ENCODE measurements at regions not wholly inside any gene's neighbourhood (a gene's known extent, or its start where the extent isn't known, plus 50 kb on each side); places are given as distances from the start of the nearest gene placed in this dataset.

- no peak for DNase-seq (ENCODE audit: low read depth in 3 of 3)
Measured at GRCh38 chr13:103288114-103288513, 221.9 kb upstream of the SLC10A2 start.

GRCh38 chr13:103287659-103288058 lies 221.4 kb upstream of the SLC10A2 start:
- no peak for DNase-seq (ENCODE audit: low read depth in 3 of 3)

- no peak for DNase-seq (ENCODE audit: low read depth in 3 of 3)
Measured at GRCh38 chr13:103284466-103284865, 218.2 kb upstream of the SLC10A2 start.

- DNase-seq (ENCODE audit: low read depth in 3 of 3), result no peak
Measured at GRCh38 chr13:103283451-103283820, 217.2 kb upstream of the SLC10A2 start.

GRCh38 chr13:103282571-103283450 lies 216.6 kb upstream of the SLC10A2 start:
- DNase-seq (ENCODE audit: low read depth in 3 of 3), result no peak

GRCh38 chr13:103277959-103278694 lies 211.9 kb upstream of the SLC10A2 start:
- no peak for DNase-seq (ENCODE audit: low read depth in 3 of 3)

- no peak for DNase-seq (ENCODE audit: low read depth in 3 of 3)
Measured at GRCh38 chr13:103276775-103277498, 210.7 kb upstream of the SLC10A2 start.

- DNase-seq (ENCODE audit: low read depth in 3 of 3), result no peak
Measured at GRCh38 chr13:103275722-103276121, 209.5 kb upstream of the SLC10A2 start.

- no peak for DNase-seq (ENCODE audit: low read depth in 3 of 3)
Measured at GRCh38 chr13:103275081-103275480, 208.9 kb upstream of the SLC10A2 start.

GRCh38 chr13:103273825-103274224 lies 207.6 kb upstream of the SLC10A2 start:
- no peak for DNase-seq (ENCODE audit: low read depth in 3 of 3)

GRCh38 chr13:103272770-103273169 lies 206.6 kb upstream of the SLC10A2 start:
- DNase-seq (ENCODE audit: low read depth in 3 of 3), result no peak

- DNase-seq (ENCODE audit: low read depth in 3 of 3), result no peak
Measured at GRCh38 chr13:103263448-103263847, 197.2 kb upstream of the SLC10A2 start.

GRCh38 chr13:103255587-103256301 lies 189.5 kb upstream of the SLC10A2 start:
- no peak for DNase-seq (ENCODE audit: low read depth in 3 of 3)

- no peak for DNase-seq (ENCODE audit: low read depth in 3 of 3)
Measured at GRCh38 chr13:103250071-103250470, 183.9 kb upstream of the SLC10A2 start.

- DNase-seq (ENCODE audit: low read depth in 3 of 3), result no peak
Measured at GRCh38 chr13:103246581-103247200, 180.5 kb upstream of the SLC10A2 start.

- DNase-seq (ENCODE audit: low read depth in 3 of 3), result no peak
Measured at GRCh38 chr13:103243495-103243894, 177.3 kb upstream of the SLC10A2 start.

- no peak for DNase-seq (ENCODE audit: low read depth in 3 of 3)
Measured at GRCh38 chr13:103238441-103238840, 172.2 kb upstream of the SLC10A2 start.

GRCh38 chr13:103236213-103236612 lies 170.0 kb upstream of the SLC10A2 start:
- no peak for DNase-seq (ENCODE audit: low read depth in 3 of 3)

- no peak for DNase-seq (ENCODE audit: low read depth in 3 of 3)
Measured at GRCh38 chr13:103229674-103230073, 163.5 kb upstream of the SLC10A2 start.

- no peak for DNase-seq (ENCODE audit: low read depth in 3 of 3)
Measured at GRCh38 chr13:103224804-103225203, 158.6 kb upstream of the SLC10A2 start.

- DNase-seq (ENCODE audit: low read depth in 3 of 3), result no peak
Measured at GRCh38 chr13:103222683-103223082, 156.5 kb upstream of the SLC10A2 start.
